PC-3 (cell line): ENCODE measurements at regions not wholly inside any gene's neighbourhood (a gene's known extent, or its start where the extent isn't known, plus 50 kb on each side); places are given as distances from the start of the nearest gene placed in this dataset.

Experiments
- CTCF ChIP-seq: fragments of 300-600 bp; sonication (generic); conservative IDR thresholded peaks from 2 replicates; pipeline ENCODE4 v1.5.1; 2017; ENCODE audit warnings: antibody characterized with exemption, low read depth, mild to moderate bottlenecking, low read length
- EZH2 ChIP-seq: fragments of 300-600 bp; sonication (generic); IDR thresholded peaks from one replicate; pipeline ENCODE4 v1.6.1; 2017; ENCODE audit warnings: antibody characterized with exemption, mild to moderate bottlenecking, low read length; ENCODE audit not compliant: unreplicated experiment
- EZH2phosphoT487 ChIP-seq: fragments of 300-600 bp; sonication (generic); IDR thresholded peaks from 2 replicates; pipeline ENCODE4 v1.6.1; 2018; ENCODE audit warnings: mild to moderate bottlenecking, antibody characterized with exemption, low read length, borderline replicate concordance

GRCh38 chr4:63396269-63396668 is 1013.0 kb downstream of the TECRL start:
- TF ChIP-seq CTCF (no peak), EZH2phosphoT487 (no peak), EZH2 (no peak)
